Body of pancreas (tissue), 4 donors: ENCODE measurements at regions not wholly inside any gene's neighbourhood (a gene's known extent, or its start where the extent isn't known, plus 50 kb on each side); places are given as distances from the start of the nearest gene placed in this dataset.

Experiments used
- CTCF ChIP-seq, 7 experiments: fragments of 450-650 bp in 4 of 7; fragments of 200-600 bp in 3 of 7; sonication (generic) in 3 of 7; IDR thresholded peaks; one replicate each; pipeline ENCODE4 v1.5.1; 2016 to 2019; ENCODE audit warnings: antibody characterized with exemption in 7 of 7
- POLR2A ChIP-seq, 3 donors: fragments of 450-650 bp; IDR thresholded peaks; one replicate each; pipeline ENCODE4 v1.6.1; 2016; ENCODE audit warnings: antibody characterized with exemption in 3 of 3, mild to moderate bottlenecking in 2 of 3

DNA sequence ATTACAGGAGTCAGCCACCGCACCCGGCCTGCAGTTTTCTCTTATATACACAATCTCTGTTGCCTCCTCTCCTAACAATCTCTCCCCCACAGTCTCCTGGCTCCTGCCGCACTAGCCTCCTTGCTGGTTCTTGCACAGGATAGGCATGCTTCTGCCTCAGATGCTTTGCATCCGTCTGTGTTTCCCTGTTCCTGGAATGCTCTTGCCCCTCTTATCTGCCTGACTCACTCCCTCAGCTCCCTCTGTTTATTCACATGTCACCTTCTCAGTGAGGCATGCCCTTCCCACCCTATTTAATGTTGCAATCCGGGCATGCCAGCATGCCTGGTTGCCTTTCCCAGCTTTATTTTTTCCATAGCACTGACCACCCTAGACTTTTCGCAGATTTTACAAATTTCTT lies 161.9 kb downstream of the PHF8 start:
- TF ChIP-seq POLR2A (IDR thresholded peaks at IDR 0.05) (no peak), CTCF (IDR thresholded peaks at IDR 0.05) (no peak)
